CD4-positive, alpha-beta T cell treated with Interleukin-6 for 4 hours (primary cell): ENCODE measurements at regions not wholly inside any gene's neighbourhood (a gene's known extent, or its start where the extent isn't known, plus 50 kb on each side); places are given as distances from the start of the nearest gene placed in this dataset.

ENCODE experiments used
- DNase-seq: peaks from one replicate; pipeline ENCODE4 v3.0.0-alpha.2; 2020; ENCODE audit warnings: mixed read lengths

- DNase-seq: no peak
Observed at GRCh38 chr21:26784974-26785373, 60.2 kb downstream of the ADAMTS1 start.

GRCh38 chr21:26783466-26784195 lies 61.6 kb downstream of the ADAMTS1 start:
- DNase-seq: no peak

- DNase-seq: no peak
Observed at GRCh38 chr21:26782747-26783146, 62.5 kb downstream of the ADAMTS1 start.

- DNase-seq: no peak
Observed at GRCh38 chr21:26782331-26782730, 62.9 kb downstream of the ADAMTS1 start.

- no peak for DNase-seq
Observed at GRCh38 chr21:26781331-26781730, 63.9 kb downstream of the ADAMTS1 start.

- DNase-seq: no peak
Observed at GRCh38 chr21:26777166-26777565, 68.0 kb downstream of the ADAMTS1 start.

- DNase-seq: no peak
Observed at GRCh38 chr21:26776310-26777021, 68.7 kb downstream of the ADAMTS1 start.

GRCh38 chr21:26773058-26773457 lies 72.2 kb downstream of the ADAMTS1 start:
- DNase-seq: no peak

GRCh38 chr21:26769613-26770188 lies 75.5 kb downstream of the ADAMTS1 start:
- DNase-seq: no peak

- no peak for DNase-seq
Observed at GRCh38 chr21:26766826-26767325, 78.3 kb downstream of the ADAMTS1 start.

- no peak for DNase-seq
Observed at GRCh38 chr21:26761174-26761915, 83.9 kb downstream of the ADAMTS1 start.

GRCh38 chr21:26759731-26760130 lies 85.5 kb downstream of the ADAMTS1 start:
- DNase-seq: no peak

GRCh38 chr21:26758083-26758880 lies 86.9 kb downstream of the ADAMTS1 start:
- DNase-seq: no peak

- no peak for DNase-seq
Observed at GRCh38 chr21:26756491-26757159, 88.6 kb downstream of the ADAMTS1 start.

- no peak for DNase-seq
Observed at GRCh38 chr21:26754853-26755252, 90.4 kb downstream of the ADAMTS1 start.

- DNase-seq: no peak
Observed at GRCh38 chr21:26753822-26754221, 91.4 kb downstream of the ADAMTS1 start.

GRCh38 chr21:26752849-26753248 lies 92.4 kb downstream of the ADAMTS1 start:
- no peak for DNase-seq

GRCh38 chr21:26751305-26751704 lies 93.9 kb downstream of the ADAMTS1 start:
- DNase-seq: no peak

GRCh38 chr21:26748066-26748465 lies 97.1 kb downstream of the ADAMTS1 start:
- no peak for DNase-seq

GRCh38 chr21:26747216-26747615 lies 98.0 kb downstream of the ADAMTS1 start:
- no peak for DNase-seq

- no peak for DNase-seq
Observed at GRCh38 chr21:26743524-26743923, 101.7 kb downstream of the ADAMTS1 start.

GRCh38 chr21:26739189-26739588 lies 106.0 kb downstream of the ADAMTS1 start:
- no peak for DNase-seq
